WTC11 (cell line): ENCODE measurements at regions not wholly inside any gene's neighbourhood (a gene's known extent, or its start where the extent isn't known, plus 50 kb on each side); places are given as distances from the start of the nearest gene placed in this dataset.

Experiments used
- ATAC-seq: fragments of 200-7000 bp; cut with Tn5 transposase; 2 replicates; pipeline ENCODE4 v1.10.0; 2021; ENCODE audit warnings: mild to moderate bottlenecking, moderate library complexity
- CTCF ChIA-PET: fragments of 300-600 bp; sonication (Branson Sonifier 250); formaldehyde crosslinking; loops from one replicate; lab custom pipeline; 2021; ENCODE audit warnings: antibody characterized with exemption; lab: Charles Lee
- POLR2A ChIA-PET: fragments of 350-600 bp; sonication (Branson Sonifier 250); formaldehyde crosslinking; loops from one replicate; lab custom pipeline; 2021; ENCODE audit warnings: antibody characterized with exemption; lab: Charles Lee
- DNase-seq: peaks from one replicate; pipeline ENCODE4 v3.0.0; 2021; ENCODE audit warnings: low spot score
- H3K27ac Mint-ChIP-seq: 2 replicates; pipeline ENCODE4 v1.8.0; 2021; ENCODE audit warnings: mixed read lengths
- H3K27me3 Mint-ChIP-seq: 2 replicates; pipeline ENCODE4 v1.8.0; 2021; ENCODE audit warnings: low read depth, mild to moderate bottlenecking, moderate library complexity, mixed read lengths
- H3K36me3 Mint-ChIP-seq: 2 replicates; pipeline ENCODE4 v1.8.0; 2021; ENCODE audit warnings: mixed read lengths
- H3K4me1 Mint-ChIP-seq: 2 replicates; pipeline ENCODE4 v1.8.0; 2022; ENCODE audit warnings: mixed read lengths
- H3K4me3 Mint-ChIP-seq: 2 replicates; pipeline ENCODE4 v1.8.0; 2021; ENCODE audit warnings: mild to moderate bottlenecking, moderate library complexity, mixed read lengths
- H3K9me3 Mint-ChIP-seq: 2 replicates; pipeline ENCODE4 v1.8.0; 2021; ENCODE audit warnings: mixed read lengths
- ESRRA ChIP-seq: sonication (generic); formaldehyde crosslinking; IDR thresholded peaks from 2 replicates; pipeline ENCODE4 v1.8.1; 2022; ENCODE audit warnings: mild to moderate bottlenecking, missing genetic modification reagents, borderline replicate concordance
- FOXP1 ChIP-seq: sonication (generic); formaldehyde crosslinking; IDR thresholded peaks from 2 replicates; pipeline ENCODE4 v1.8.0; 2022; ENCODE audit warnings: missing genetic modification reagents, mild to moderate bottlenecking, moderate library complexity, borderline replicate concordance
- GRHL2 ChIP-seq: fragments of 250-450 bp; sonication (Bioruptor Pico); IDR thresholded peaks from 2 replicates; pipeline ENCODE4 v1.8.0; 2022; ENCODE audit warnings: mild to moderate bottlenecking, moderate library complexity; ENCODE audit not compliant: insufficient replicate concordance, severe bottlenecking
- GTF2I ChIP-seq: fragments of 250-450 bp; sonication (Bioruptor Pico); conservative IDR thresholded peaks from 2 replicates; pipeline ENCODE4 v1.4.0; 2021; ENCODE audit warnings: mild to moderate bottlenecking
- HMGA2 ChIP-seq: fragments of 250-450 bp; sonication (Bioruptor Pico); IDR thresholded peaks from 2 replicates; pipeline ENCODE4 v1.4.0; 2021; ENCODE audit warnings: mild to moderate bottlenecking, moderate library complexity
- IRF2 ChIP-seq: sonication (generic); formaldehyde crosslinking; IDR thresholded peaks from 2 replicates; pipeline ENCODE4 v1.8.0; 2022; ENCODE audit warnings: low read depth, missing genetic modification reagents, borderline replicate concordance
- NR3C1 ChIP-seq: sonication (generic); formaldehyde crosslinking; conservative IDR thresholded peaks from 2 replicates; pipeline ENCODE4 v1.8.1; 2023; ENCODE audit warnings: low read depth, mild to moderate bottlenecking, missing genetic modification reagents
- PRRX2 ChIP-seq: fragments of 250-450 bp; sonication (Bioruptor Pico); IDR thresholded peaks from 2 replicates; pipeline ENCODE4 v1.8.0; 2021; ENCODE audit warnings: mild to moderate bottlenecking
- SMAD4 ChIP-seq: sonication (generic); formaldehyde crosslinking; IDR thresholded peaks from 2 replicates; pipeline ENCODE4 v1.8.0; 2022; ENCODE audit warnings: mild to moderate bottlenecking, missing genetic modification reagents
- SOX15 ChIP-seq: fragments of 250-450 bp; sonication (Bioruptor Pico); IDR thresholded peaks from 2 replicates; pipeline ENCODE4 v1.9.0; 2021; ENCODE audit warnings: mild to moderate bottlenecking
- TEAD4 ChIP-seq: sonication (generic); formaldehyde crosslinking; IDR thresholded peaks from 2 replicates; pipeline ENCODE4 v1.8.0; 2022; ENCODE audit warnings: mild to moderate bottlenecking, missing genetic modification reagents
- ZBTB21 ChIP-seq: sonication (generic); formaldehyde crosslinking; IDR thresholded peaks from 2 replicates; pipeline ENCODE4 v1.8.1; 2023; ENCODE audit warnings: mild to moderate bottlenecking, missing genetic modification reagents, borderline replicate concordance
- ZNF138 ChIP-seq: sonication (generic); formaldehyde crosslinking; conservative IDR thresholded peaks from 2 replicates; pipeline ENCODE4 v1.8.1; 2022; ENCODE audit warnings: mild to moderate bottlenecking, moderate library complexity, missing genetic modification reagents
- ZNF232 ChIP-seq: sonication (generic); formaldehyde crosslinking; IDR thresholded peaks from 2 replicates; pipeline ENCODE4 v1.8.0; 2022; ENCODE audit warnings: mild to moderate bottlenecking, missing genetic modification reagents
- ZNF416 ChIP-seq: fragments of 250-450 bp; sonication (Bioruptor Pico); IDR thresholded peaks from 2 replicates; pipeline ENCODE4 v1.9.0; 2021; ENCODE audit warnings: mild to moderate bottlenecking, inconsistent platforms
- TF ChIP-seq, protein P1 (sequence below): sonication (generic); formaldehyde crosslinking; IDR thresholded peaks from 2 replicates; pipeline ENCODE4 v1.8.1; 2023; ENCODE audit warnings: mild to moderate bottlenecking, missing genetic modification reagents
- TF ChIP-seq, protein P2 (sequence below): fragments of 200-600 bp; IDR thresholded peaks from 2 replicates; pipeline ENCODE4 v1.8.0; 2022; ENCODE audit warnings: antibody characterized with exemption
- TF ChIP-seq, protein P3 (sequence below): sonication (generic); formaldehyde crosslinking; IDR thresholded peaks from 2 replicates; pipeline ENCODE4 v1.8.1; 2022; ENCODE audit warnings: mild to moderate bottlenecking, moderate library complexity, missing genetic modification reagents
- TF ChIP-seq, protein P4 (sequence below): sonication (generic); formaldehyde crosslinking; IDR thresholded peaks from 2 replicates; pipeline ENCODE4 v1.8.1; 2022; ENCODE audit warnings: low read depth, mild to moderate bottlenecking, moderate library complexity, missing genetic modification reagents, borderline replicate concordance
- TF ChIP-seq, protein P5 (sequence below): fragments of 250-450 bp; sonication (Bioruptor Pico); IDR thresholded peaks from 2 replicates; pipeline ENCODE4 v1.9.0; 2021; ENCODE audit warnings: mild to moderate bottlenecking

DNA sequence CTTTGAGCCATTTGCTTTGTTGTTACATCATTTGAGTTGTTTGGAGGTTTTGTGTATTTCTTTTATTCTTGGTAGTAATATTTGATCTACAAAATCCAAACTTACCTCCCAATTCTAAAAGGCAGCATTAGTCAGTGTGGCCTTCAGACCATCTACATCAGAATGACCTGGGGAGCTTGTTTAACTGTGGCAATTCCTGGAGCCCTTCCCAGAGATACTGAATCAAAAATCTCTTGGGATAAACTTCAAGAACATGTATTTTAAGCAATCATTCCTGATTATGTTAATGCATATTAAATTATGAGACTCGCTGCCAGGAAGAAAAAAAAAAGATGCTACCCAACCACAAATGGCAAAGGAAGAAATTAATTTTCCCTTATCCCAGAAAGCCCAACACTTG, 268.9 kb upstream of the PDE4D start (continued):
- TF ChIP-seq, protein P1, sequence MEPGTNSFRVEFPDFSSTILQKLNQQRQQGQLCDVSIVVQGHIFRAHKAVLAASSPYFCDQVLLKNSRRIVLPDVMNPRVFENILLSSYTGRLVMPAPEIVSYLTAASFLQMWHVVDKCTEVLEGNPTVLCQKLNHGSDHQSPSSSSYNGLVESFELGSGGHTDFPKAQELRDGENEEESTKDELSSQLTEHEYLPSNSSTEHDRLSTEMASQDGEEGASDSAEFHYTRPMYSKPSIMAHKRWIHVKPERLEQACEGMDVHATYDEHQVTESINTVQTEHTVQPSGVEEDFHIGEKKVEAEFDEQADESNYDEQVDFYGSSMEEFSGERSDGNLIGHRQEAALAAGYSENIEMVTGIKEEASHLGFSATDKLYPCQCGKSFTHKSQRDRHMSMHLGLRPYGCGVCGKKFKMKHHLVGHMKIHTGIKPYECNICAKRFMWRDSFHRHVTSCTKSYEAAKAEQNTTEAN (CRISPR knock-in tag): no peak

DNA sequence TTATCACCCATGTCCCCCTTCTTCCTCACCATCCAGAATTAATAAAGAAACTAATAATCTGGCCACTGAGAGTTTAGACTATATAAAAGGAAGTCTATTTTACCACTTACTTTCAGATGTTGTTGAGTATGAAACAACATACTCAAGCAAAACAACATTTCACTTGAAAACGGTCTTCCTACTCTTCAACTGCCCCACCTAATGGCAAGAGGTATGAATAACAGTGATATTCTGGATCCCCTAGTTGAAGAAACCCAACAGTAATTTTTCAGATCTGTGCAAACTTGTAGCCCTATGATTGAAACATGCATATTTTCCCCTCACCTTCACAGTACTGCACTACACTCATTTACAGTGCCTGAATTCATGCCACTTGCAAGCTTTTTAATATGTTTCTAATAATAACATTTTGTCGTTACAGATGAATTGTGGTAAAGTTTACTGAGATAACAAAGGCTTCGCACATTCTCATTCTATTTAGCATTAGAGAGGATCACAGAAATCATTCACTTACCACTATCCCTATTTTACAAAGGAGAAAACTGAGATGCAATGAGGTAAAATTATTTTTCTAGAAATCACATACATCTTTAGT, 267.9 kb upstream of the PDE4D start:
- DNase-seq (no peak), ATAC-seq (peak; percentile 78)
- H3K4me3 Mint-ChIP-seq: no peak overlapping the region
- POLR2A ChIA-PET: no interaction called here
- no peaks in the 10 kb centered on the region for H3K36me3 Mint-ChIP-seq
- H3K27ac Mint-ChIP-seq: no peak overlapping the region
- no peaks in the 10 kb centered on the region for H3K9me3 Mint-ChIP-seq
- CTCF ChIA-PET: interaction anchor here (0.6 kb wide), 1 partner anchor 361 kb away, joined by 4 read pairs; no protein-coding TSS in a partner anchor
- no peak for TF ChIP-seq GRHL2 (CRISPR knock-in tag)
- TF ChIP-seq, protein P2, sequence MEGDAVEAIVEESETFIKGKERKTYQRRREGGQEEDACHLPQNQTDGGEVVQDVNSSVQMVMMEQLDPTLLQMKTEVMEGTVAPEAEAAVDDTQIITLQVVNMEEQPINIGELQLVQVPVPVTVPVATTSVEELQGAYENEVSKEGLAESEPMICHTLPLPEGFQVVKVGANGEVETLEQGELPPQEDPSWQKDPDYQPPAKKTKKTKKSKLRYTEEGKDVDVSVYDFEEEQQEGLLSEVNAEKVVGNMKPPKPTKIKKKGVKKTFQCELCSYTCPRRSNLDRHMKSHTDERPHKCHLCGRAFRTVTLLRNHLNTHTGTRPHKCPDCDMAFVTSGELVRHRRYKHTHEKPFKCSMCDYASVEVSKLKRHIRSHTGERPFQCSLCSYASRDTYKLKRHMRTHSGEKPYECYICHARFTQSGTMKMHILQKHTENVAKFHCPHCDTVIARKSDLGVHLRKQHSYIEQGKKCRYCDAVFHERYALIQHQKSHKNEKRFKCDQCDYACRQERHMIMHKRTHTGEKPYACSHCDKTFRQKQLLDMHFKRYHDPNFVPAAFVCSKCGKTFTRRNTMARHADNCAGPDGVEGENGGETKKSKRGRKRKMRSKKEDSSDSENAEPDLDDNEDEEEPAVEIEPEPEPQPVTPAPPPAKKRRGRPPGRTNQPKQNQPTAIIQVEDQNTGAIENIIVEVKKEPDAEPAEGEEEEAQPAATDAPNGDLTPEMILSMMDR: peak; percentile 28; the same call in 1 of the 2 replicates
- TF ChIP-seq, protein P3, sequence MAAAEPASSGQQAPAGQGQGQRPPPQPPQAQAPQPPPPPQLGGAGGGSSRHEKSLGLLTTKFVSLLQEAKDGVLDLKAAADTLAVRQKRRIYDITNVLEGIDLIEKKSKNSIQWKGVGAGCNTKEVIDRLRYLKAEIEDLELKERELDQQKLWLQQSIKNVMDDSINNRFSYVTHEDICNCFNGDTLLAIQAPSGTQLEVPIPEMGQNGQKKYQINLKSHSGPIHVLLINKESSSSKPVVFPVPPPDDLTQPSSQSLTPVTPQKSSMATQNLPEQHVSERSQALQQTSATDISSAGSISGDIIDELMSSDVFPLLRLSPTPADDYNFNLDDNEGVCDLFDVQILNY: no peak
- TF ChIP-seq, protein P4, sequence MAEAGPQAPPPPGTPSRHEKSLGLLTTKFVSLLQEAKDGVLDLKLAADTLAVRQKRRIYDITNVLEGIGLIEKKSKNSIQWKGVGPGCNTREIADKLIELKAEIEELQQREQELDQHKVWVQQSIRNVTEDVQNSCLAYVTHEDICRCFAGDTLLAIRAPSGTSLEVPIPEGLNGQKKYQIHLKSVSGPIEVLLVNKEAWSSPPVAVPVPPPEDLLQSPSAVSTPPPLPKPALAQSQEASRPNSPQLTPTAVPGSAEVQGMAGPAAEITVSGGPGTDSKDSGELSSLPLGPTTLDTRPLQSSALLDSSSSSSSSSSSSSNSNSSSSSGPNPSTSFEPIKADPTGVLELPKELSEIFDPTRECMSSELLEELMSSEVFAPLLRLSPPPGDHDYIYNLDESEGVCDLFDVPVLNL (CRISPR knock-in tag): no peak
- no peak for TF ChIP-seq PRRX2
- no peak for TF ChIP-seq SOX15 (CRISPR knock-in tag)
- no peak for TF ChIP-seq ZBTB21 (CRISPR knock-in tag)
- no peak for TF ChIP-seq NR3C1 (CRISPR knock-in tag)
- TF ChIP-seq, all 79 proteins: peak for 1
- Mint-ChIP-seq H3K4me1 (no peaks in the 10 kb centered on the region), H3K27me3 (no peaks in the 10 kb centered on the region)

DNA sequence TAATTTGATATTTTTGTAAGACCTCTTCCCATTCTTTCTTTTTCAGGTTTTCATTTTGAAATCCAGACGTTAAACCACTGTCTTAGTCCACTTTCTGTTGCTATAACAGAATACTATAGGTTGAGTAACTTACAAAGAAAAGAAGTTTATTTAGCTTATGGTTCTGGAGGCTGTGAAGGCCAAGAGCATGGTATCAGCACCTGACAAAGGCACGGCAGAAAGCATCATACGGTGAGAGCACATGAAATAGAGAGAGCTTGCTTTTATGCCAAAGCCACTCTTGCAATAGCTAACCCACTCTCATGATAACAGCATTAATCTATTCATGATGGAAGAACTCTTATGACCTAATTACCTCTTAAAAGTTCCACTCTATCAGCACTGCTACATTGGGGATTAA, 255.6 kb upstream of the PDE4D start:
- DNase-seq (no peak), ATAC-seq (no peak)
- POLR2A ChIA-PET: no interaction called here
- Mint-ChIP-seq H3K4me1 (no peaks in the 10 kb centered on the region), H3K27ac (no peak overlapping the region), H3K9me3 (peaks cover 19% of the 10 kb centered on the region), H3K4me3 (no peak overlapping the region), H3K36me3 (no peaks in the 10 kb centered on the region; the same call in 1 of the 2 replicates), H3K27me3 (no peaks in the 10 kb centered on the region)
- CTCF ChIA-PET: no interaction called here
- no peak for TF ChIP-seq ZNF138
- TF ChIP-seq, protein P1 (CRISPR knock-in tag): no peak
- no peak for TF ChIP-seq GTF2I (CRISPR knock-in tag)
- no peak for TF ChIP-seq ZNF416 (CRISPR knock-in tag)
- no peak for TF ChIP-seq FOXP1 (CRISPR knock-in tag)
- no peak for TF ChIP-seq ZNF232 (CRISPR knock-in tag)
- TF ChIP-seq, protein P2: no peak
- TF ChIP-seq, protein P5, sequence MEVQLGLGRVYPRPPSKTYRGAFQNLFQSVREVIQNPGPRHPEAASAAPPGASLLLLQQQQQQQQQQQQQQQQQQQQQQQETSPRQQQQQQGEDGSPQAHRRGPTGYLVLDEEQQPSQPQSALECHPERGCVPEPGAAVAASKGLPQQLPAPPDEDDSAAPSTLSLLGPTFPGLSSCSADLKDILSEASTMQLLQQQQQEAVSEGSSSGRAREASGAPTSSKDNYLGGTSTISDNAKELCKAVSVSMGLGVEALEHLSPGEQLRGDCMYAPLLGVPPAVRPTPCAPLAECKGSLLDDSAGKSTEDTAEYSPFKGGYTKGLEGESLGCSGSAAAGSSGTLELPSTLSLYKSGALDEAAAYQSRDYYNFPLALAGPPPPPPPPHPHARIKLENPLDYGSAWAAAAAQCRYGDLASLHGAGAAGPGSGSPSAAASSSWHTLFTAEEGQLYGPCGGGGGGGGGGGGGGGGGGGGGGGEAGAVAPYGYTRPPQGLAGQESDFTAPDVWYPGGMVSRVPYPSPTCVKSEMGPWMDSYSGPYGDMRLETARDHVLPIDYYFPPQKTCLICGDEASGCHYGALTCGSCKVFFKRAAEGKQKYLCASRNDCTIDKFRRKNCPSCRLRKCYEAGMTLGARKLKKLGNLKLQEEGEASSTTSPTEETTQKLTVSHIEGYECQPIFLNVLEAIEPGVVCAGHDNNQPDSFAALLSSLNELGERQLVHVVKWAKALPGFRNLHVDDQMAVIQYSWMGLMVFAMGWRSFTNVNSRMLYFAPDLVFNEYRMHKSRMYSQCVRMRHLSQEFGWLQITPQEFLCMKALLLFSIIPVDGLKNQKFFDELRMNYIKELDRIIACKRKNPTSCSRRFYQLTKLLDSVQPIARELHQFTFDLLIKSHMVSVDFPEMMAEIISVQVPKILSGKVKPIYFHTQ (CRISPR knock-in tag): no peak
- TF ChIP-seq SMAD4: no peak
- TF ChIP-seq HMGA2 (CRISPR knock-in tag): no peak
- no peak for TF ChIP-seq ESRRA (CRISPR knock-in tag)
- TF ChIP-seq TEAD4 (CRISPR knock-in tag): no peak
- TF ChIP-seq IRF2: no peak
